ENCODE measurements at regions not wholly inside any gene's neighbourhood (a gene's known extent, or its start where the extent isn't known, plus 50 kb on each side); places are given as distances from the start of the nearest gene placed in this dataset.

- TF ChIP-seq ZNF362 (tag by site-specific recombination; IDR thresholded peaks at IDR 0.05) (no peak), YY1 (tag by site-specific recombination; IDR thresholded peaks at IDR 0.05) (no peak), ZNF629 (tag by site-specific recombination; IDR thresholded peaks at IDR 0.05) (no peak), ZNF830 (tag by site-specific recombination; IDR thresholded peaks at IDR 0.05; ENCODE audit: low read depth) (no peak)
- TF ChIP-seq, protein P1, sequence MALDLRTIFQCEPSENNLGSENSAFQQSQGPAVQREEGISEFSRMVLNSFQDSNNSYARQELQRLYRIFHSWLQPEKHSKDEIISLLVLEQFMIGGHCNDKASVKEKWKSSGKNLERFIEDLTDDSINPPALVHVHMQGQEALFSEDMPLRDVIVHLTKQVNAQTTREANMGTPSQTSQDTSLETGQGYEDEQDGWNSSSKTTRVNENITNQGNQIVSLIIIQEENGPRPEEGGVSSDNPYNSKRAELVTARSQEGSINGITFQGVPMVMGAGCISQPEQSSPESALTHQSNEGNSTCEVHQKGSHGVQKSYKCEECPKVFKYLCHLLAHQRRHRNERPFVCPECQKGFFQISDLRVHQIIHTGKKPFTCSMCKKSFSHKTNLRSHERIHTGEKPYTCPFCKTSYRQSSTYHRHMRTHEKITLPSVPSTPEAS (tag by site-specific recombination; IDR thresholded peaks at IDR 0.05) = no peak
- TF ChIP-seq, protein P2, sequence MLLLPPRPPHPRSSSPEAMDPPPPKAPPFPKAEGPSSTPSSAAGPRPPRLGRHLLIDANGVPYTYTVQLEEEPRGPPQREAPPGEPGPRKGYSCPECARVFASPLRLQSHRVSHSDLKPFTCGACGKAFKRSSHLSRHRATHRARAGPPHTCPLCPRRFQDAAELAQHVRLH (tag by site-specific recombination; IDR thresholded peaks at IDR 0.05) = no peak
Measured at GRCh38 chr1:219387211-219387610, 213.5 kb downstream of the LYPLAL1 start (continued).

- Histone ChIP-seq H3K4me3 (ENCODE audit: low read depth, low read length) (no peak overlapping the region), H3K4me1 (ENCODE audit: control insufficient read depth, insufficient read depth, low read length) (no peaks in the 10 kb centered on the region), H3K36me3 (ENCODE audit: control insufficient read depth in 2 of 2, insufficient read depth in 1 of 2, low read length in 2 of 2) (no peaks in the 10 kb centered on the region), H3K27ac (ENCODE audit: extremely low read depth, low read depth, low read length) (no peak overlapping the region), H3K9me3 (ENCODE audit: control insufficient read depth, insufficient read depth, low read depth, low read length) (no peaks in the 10 kb centered on the region)
- POLR2A ChIA-PET = no interaction called here
- CTCF ChIA-PET = interaction anchor here (0.6 to 2.2 kb wide), 28 partner anchors 9 to 1127 kb away, joined by 3 to 13 read pairs (median 4); no protein-coding TSS in a partner anchor
- TF ChIP-seq, protein P2 (tag by site-specific recombination; IDR thresholded peaks at IDR 0.05) = no peak
- TF ChIP-seq ZIC2 (tag by site-specific recombination; IDR thresholded peaks at IDR 0.05) (no peak), OVOL3 (tag by site-specific recombination; IDR thresholded peaks at IDR 0.05) (no peak), ZNF624 (tag by site-specific recombination; IDR thresholded peaks at IDR 0.05) (no peak), ZNF510 (tag by site-specific recombination; IDR thresholded peaks at IDR 0.05; ENCODE audit: insufficient replicate concordance) (no peak), ZNF670 (tag by site-specific recombination; IDR thresholded peaks at IDR 0.05; ENCODE audit: low read depth) (no peak), ZFP37 (tag by site-specific recombination; IDR thresholded peaks at IDR 0.05) (0 out of 2 replicates have a peak, but pooled peaks have one; percentile 27), ZNF2 (tag by site-specific recombination; IDR thresholded peaks at IDR 0.05) (peak; percentile 83), ZBTB49 (tag by site-specific recombination; IDR thresholded peaks at IDR 0.05; ENCODE audit: low read depth) (no peak), ZNF654 (tag by site-specific recombination; IDR thresholded peaks at IDR 0.05; ENCODE audit: low read depth) (peak; percentile 75), CTCF (tag by site-specific recombination; IDR thresholded peaks at IDR 0.05) (0 out of 2 replicates have a peak, but pooled peaks have one; percentile 52), ZBTB1 (tag by site-specific recombination; IDR thresholded peaks at IDR 0.05) (no peak), ZXDB (tag by site-specific recombination; IDR thresholded peaks at IDR 0.05) (no peak), ZNF140 (tag by site-specific recombination; IDR thresholded peaks at IDR 0.05) (no peak), OSR2 (tag by site-specific recombination; IDR thresholded peaks at IDR 0.05) (no peak), ZNF76 (tag by site-specific recombination; IDR thresholded peaks at IDR 0.05; ENCODE audit: borderline replicate concordance, low read depth) (no peak), ZNF664 (tag by site-specific recombination; IDR thresholded peaks at IDR 0.05) (no peak)
- TF ChIP-seq, protein P3, sequence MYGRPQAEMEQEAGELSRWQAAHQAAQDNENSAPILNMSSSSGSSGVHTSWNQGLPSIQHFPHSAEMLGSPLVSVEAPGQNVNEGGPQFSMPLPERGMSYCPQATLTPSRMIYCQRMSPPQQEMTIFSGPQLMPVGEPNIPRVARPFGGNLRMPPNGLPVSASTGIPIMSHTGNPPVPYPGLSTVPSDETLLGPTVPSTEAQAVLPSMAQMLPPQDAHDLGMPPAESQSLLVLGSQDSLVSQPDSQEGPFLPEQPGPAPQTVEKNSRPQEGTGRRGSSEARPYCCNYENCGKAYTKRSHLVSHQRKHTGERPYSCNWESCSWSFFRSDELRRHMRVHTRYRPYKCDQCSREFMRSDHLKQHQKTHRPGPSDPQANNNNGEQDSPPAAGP (tag by site-specific recombination; IDR thresholded peaks at IDR 0.05) = no peak
- TF ChIP-seq, protein P1 (tag by site-specific recombination; IDR thresholded peaks at IDR 0.05) = no peak
Measured at GRCh38 chr1:219385787-219386427, 212.2 kb downstream of the LYPLAL1 start.
